ENCODE measurements at regions not wholly inside any gene's neighbourhood (a gene's known extent, or its start where the extent isn't known, plus 50 kb on each side); places are given as distances from the start of the nearest gene placed in this dataset.

GRCh38 chr10:10891124-10892082 is 126.3 kb upstream of the CELF2 start:
- H3K27ac Mint-ChIP-seq = no peak overlapping the region
- CTCF ChIA-PET = no interaction called here
- no peak overlapping the region for H3K4me3 Mint-ChIP-seq
- H3K4me1 Mint-ChIP-seq (ENCODE audit: low read depth) = no peaks in the 10 kb centered on the region
- no peaks in the 10 kb centered on the region for H3K9me3 Mint-ChIP-seq
- intact Hi-C loops (cut with micrococcal nuclease) = no loop called here
- ATAC-seq (no peak), DNase-seq (no peak)
- H3K36me3 Mint-ChIP-seq (ENCODE audit: low read depth) = no peaks in the 10 kb centered on the region
- POLR2A ChIA-PET = no interaction called here
- H3K27me3 Mint-ChIP-seq = peaks cover 15% of the 10 kb centered on the region
- TF ChIP-seq CTCF (IDR thresholded peaks at IDR 0.05) = no peak

GRCh38 chr10:10892290-10892875 is 125.3 kb upstream of the CELF2 start:
- intact Hi-C loops (cut with micrococcal nuclease) = no loop called here
- Mint-ChIP-seq H3K36me3 (ENCODE audit: low read depth) (no peaks in the 10 kb centered on the region), H3K9me3 (no peaks in the 10 kb centered on the region), H3K4me3 (no peak overlapping the region), H3K4me1 (ENCODE audit: low read depth) (no peaks in the 10 kb centered on the region), H3K27me3 (peaks cover 15% of the 10 kb centered on the region), H3K27ac (no peak overlapping the region)
- ChIA-PET POLR2A (no interaction called here), CTCF (no interaction called here)
- DNase-seq (no peak), ATAC-seq (no peak)
- TF ChIP-seq CTCF (IDR thresholded peaks at IDR 0.05) = no peak

- POLR2A ChIA-PET = no interaction called here
These were observed 120.3 kb upstream of the CELF2 start for GRCh38 chr10:10897400-10897799.

GRCh38 chr10:10901906-10902305 is 115.8 kb upstream of the CELF2 start:
- no peak for ATAC-seq
- CTCF ChIA-PET = no interaction called here

More at GRCh38 chr10:10897400-10897799, 120.3 kb upstream of the CELF2 start:
- intact Hi-C loops (cut with micrococcal nuclease) = no loop called here
- H3K36me3 Mint-ChIP-seq (ENCODE audit: low read depth) = no peaks in the 10 kb centered on the region
- CTCF ChIA-PET = no interaction called here
- H3K4me1 Mint-ChIP-seq (ENCODE audit: low read depth) = no peaks in the 10 kb centered on the region
- H3K9me3 Mint-ChIP-seq = no peaks in the 10 kb centered on the region
- no peak overlapping the region for H3K4me3 Mint-ChIP-seq
- ATAC-seq = no peak
- no peak overlapping the region for H3K27ac Mint-ChIP-seq
- H3K27me3 Mint-ChIP-seq = peaks cover 8% of the 10 kb centered on the region
- no peak for DNase-seq
- no peak for TF ChIP-seq CTCF (IDR thresholded peaks at IDR 0.05)

More at GRCh38 chr10:10901906-10902305, 115.8 kb upstream of the CELF2 start:
- H3K36me3 Mint-ChIP-seq (ENCODE audit: low read depth) = no peaks in the 10 kb centered on the region
- peaks cover 7% of the 10 kb centered on the region for H3K27me3 Mint-ChIP-seq
- no peak for DNase-seq
- POLR2A ChIA-PET = no interaction called here
- intact Hi-C loops (cut with micrococcal nuclease) = no loop called here
- no peak overlapping the region for H3K4me3 Mint-ChIP-seq
- no peaks in the 10 kb centered on the region for H3K9me3 Mint-ChIP-seq
- no peaks in the 10 kb centered on the region for H3K4me1 Mint-ChIP-seq (ENCODE audit: low read depth)
- no peak for TF ChIP-seq CTCF (IDR thresholded peaks at IDR 0.05)
- H3K27ac Mint-ChIP-seq = no peak overlapping the region

Data from activated CD8-positive, alpha-beta T cell treated with anti-CD3 and anti-CD28 coated beads for 36 hours (primary cell).